Vagina (tissue), 2 donors: ENCODE measurements at regions not wholly inside any gene's neighbourhood (a gene's known extent, or its start where the extent isn't known, plus 50 kb on each side); places are given as distances from the start of the nearest gene placed in this dataset.
A peak's percentile ranks its signal among the peaks of the same experiment; 100 is the strongest.

Source experiments
- DNase-seq, 2 donors: peaks; one replicate each; pipeline ENCODE4 v3.0.0-alpha.2; 2017; ENCODE audit errors: extremely low spot score in 2 of 2
- H3K27ac ChIP-seq: fragments of 200-600 bp; sonication (generic); one replicate; pipeline ENCODE4 v1.5.1; 2019
- H3K27me3 ChIP-seq: fragments of 200-600 bp; sonication (generic); one replicate; pipeline ENCODE4 v1.5.1; 2019
- H3K36me3 ChIP-seq, 2 donors: fragments of 200-600 bp; sonication (generic); one replicate each; pipeline ENCODE4 v1.5.1; 2017 to 2019
- H3K4me1 ChIP-seq: fragments of 200-600 bp; sonication (generic); one replicate; pipeline ENCODE4 v1.5.1; 2019
- H3K4me3 ChIP-seq, 2 donors: fragments of 200-600 bp; sonication (generic); 1 replicate in 1 of 2; 2 replicates in 1 of 2; pipeline ENCODE4 v1.5.1; 2016 to 2019
- H3K9me3 ChIP-seq: fragments of 200-600 bp; sonication (generic); one replicate; pipeline ENCODE4 v1.5.1; 2019
- POLR2A ChIP-seq, 2 donors: fragments of 450-650 bp; IDR thresholded peaks; one replicate each; pipeline ENCODE4 v1.6.1; 2017; ENCODE audit warnings: antibody characterized with exemption in 2 of 2, mild to moderate bottlenecking in 2 of 2, moderate library complexity in 2 of 2
- POLR2AphosphoS5 ChIP-seq, 2 donors: sonication (generic); formaldehyde crosslinking; IDR thresholded peaks; one replicate each; pipeline ENCODE4 v1.9.0; 2017; ENCODE audit warnings: antibody characterized with exemption in 2 of 2, mild to moderate bottlenecking in 2 of 2, low read depth in 1 of 2; ENCODE audit not compliant: insufficient read depth in 1 of 2
- intact Hi-C: fragments of 100-400 bp; cut with DNase I; formaldehyde crosslinking; loops from one replicate; pipeline ENCODE4 v1.15.1; 2023
- TF ChIP-seq, protein P1 (sequence below), 3 experiments: fragments of 450-650 bp in 2 of 3; fragments of 200-600 bp in 1 of 3; sonication (generic) in 1 of 3; IDR thresholded peaks; one replicate each; pipeline ENCODE4 v1.5.1; 2017 to 2019; ENCODE audit warnings: antibody characterized with exemption in 3 of 3, mild to moderate bottlenecking in 2 of 3, moderate library complexity in 2 of 3

DNA sequence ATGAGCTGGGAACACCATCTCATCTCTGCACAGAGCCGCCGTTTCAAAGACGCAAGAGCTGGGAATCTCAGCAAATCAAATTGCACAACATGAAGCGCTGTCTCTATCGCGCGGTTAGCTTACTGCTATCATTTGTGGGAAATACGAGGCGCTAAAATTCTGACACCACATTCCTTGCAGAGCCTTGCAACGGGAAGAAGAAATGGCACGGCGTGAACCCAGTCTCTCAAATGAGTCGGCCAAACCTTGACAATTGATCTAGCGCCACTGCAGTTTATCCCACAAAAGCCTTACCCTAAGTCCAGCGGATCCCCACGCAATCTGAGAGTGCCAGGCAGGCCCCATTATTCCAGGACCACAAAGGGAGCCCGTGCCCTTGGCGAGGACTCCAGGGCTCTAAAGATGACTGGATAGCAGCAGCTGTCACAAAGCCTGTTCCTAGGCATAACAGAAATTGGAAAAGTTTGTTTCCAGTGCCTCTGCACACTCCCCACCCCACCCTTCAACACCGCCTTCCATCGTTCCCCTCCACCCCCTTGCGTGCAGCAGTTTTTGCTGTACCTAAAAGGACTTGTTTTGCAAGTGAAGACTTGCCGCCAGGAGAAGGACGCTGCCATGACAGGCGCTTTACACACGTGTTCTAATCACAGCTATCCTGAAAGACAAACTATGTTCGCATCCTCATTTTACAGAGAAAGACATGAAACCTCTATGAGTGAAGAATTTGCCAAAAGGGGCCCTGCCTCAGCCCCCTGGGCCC is 252.4 kb downstream of the EIPR1 start:
- Histone ChIP-seq H3K4me1 (no peaks in the 10 kb centered on the region), H3K9me3 (no peaks in the 10 kb centered on the region), H3K36me3 (no peaks in the 10 kb centered on the region), H3K27me3 (no peaks in the 10 kb centered on the region), H3K27ac (no peak overlapping the region), H3K4me3 (no peak overlapping the region)
- intact Hi-C loops: loop anchor here (5.0 kb wide), 1 partner anchor 908 kb away; no protein-coding TSS in a partner anchor
- TF ChIP-seq, protein P1, sequence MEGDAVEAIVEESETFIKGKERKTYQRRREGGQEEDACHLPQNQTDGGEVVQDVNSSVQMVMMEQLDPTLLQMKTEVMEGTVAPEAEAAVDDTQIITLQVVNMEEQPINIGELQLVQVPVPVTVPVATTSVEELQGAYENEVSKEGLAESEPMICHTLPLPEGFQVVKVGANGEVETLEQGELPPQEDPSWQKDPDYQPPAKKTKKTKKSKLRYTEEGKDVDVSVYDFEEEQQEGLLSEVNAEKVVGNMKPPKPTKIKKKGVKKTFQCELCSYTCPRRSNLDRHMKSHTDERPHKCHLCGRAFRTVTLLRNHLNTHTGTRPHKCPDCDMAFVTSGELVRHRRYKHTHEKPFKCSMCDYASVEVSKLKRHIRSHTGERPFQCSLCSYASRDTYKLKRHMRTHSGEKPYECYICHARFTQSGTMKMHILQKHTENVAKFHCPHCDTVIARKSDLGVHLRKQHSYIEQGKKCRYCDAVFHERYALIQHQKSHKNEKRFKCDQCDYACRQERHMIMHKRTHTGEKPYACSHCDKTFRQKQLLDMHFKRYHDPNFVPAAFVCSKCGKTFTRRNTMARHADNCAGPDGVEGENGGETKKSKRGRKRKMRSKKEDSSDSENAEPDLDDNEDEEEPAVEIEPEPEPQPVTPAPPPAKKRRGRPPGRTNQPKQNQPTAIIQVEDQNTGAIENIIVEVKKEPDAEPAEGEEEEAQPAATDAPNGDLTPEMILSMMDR (IDR thresholded peaks at IDR 0.05): no peak
- no peak for TF ChIP-seq POLR2AphosphoS5 (IDR thresholded peaks at IDR 0.05; ENCODE audit: insufficient read depth in 1 of 2, low read depth in 1 of 2)
- TF ChIP-seq POLR2A (IDR thresholded peaks at IDR 0.05): no peak
- DNase-seq: no peak

DNA sequence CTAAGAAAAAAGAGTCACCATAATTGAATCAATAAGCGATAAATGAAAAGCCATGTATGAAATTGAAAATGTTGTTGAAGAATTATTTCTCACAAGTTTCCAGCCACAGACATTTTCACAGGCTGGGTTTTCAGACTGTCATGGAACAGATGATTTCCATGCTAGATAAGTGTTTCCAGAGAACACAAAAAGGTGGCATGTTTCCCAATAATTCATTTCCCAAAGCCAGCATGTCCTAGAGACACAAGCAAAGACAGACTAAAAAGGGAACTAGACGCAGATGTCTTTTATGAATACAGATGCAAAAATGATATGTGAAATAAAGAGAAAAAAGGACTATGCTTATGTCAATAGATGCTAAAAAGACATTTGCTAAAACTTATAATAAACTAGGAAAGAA is 255.1 kb downstream of the EIPR1 start:
- Histone ChIP-seq H3K4me3 (no peak overlapping the region), H3K9me3 (no peaks in the 10 kb centered on the region), H3K27me3 (no peaks in the 10 kb centered on the region), H3K27ac (no peak overlapping the region), H3K36me3 (no peaks in the 10 kb centered on the region), H3K4me1 (no peaks in the 10 kb centered on the region)
- TF ChIP-seq POLR2AphosphoS5 (IDR thresholded peaks at IDR 0.05; ENCODE audit: insufficient read depth in 1 of 2, low read depth in 1 of 2) (no peak), POLR2A (IDR thresholded peaks at IDR 0.05) (no peak)
- TF ChIP-seq, protein P1 (IDR thresholded peaks at IDR 0.05): no peak
- intact Hi-C loops: no loop called here
- no peak for DNase-seq

DNA sequence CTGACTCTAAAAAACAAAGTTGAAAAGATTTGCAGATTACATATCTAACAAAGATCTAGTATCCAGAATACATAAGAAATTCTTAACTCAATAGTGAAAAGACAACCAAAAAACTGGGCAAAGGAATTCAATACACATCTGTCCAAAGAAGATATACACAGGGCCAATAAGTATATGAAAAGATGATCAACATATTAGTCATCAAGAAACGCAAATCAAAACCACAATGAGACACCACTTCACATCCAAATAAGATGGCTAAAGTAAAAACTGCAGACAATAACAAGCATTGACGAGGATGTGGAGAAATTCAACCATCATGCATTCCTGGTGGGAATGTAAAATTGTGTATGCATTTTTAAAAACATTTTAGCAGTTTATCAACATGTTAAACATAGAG is 256.0 kb downstream of the EIPR1 start:
- intact Hi-C loops: no loop called here
- H3K4me1 ChIP-seq: no peaks in the 10 kb centered on the region
- no peaks in the 10 kb centered on the region for H3K27me3 ChIP-seq
- no peak for DNase-seq
- no peaks in the 10 kb centered on the region for H3K9me3 ChIP-seq
- no peak overlapping the region for H3K4me3 ChIP-seq
- no peak overlapping the region for H3K27ac ChIP-seq
- no peak for TF ChIP-seq POLR2A (IDR thresholded peaks at IDR 0.05)
- TF ChIP-seq POLR2AphosphoS5 (IDR thresholded peaks at IDR 0.05; ENCODE audit: insufficient read depth in 1 of 2, low read depth in 1 of 2): no peak
- TF ChIP-seq, protein P1 (IDR thresholded peaks at IDR 0.05): no peak
- H3K36me3 ChIP-seq: no peaks in the 10 kb centered on the region

DNA sequence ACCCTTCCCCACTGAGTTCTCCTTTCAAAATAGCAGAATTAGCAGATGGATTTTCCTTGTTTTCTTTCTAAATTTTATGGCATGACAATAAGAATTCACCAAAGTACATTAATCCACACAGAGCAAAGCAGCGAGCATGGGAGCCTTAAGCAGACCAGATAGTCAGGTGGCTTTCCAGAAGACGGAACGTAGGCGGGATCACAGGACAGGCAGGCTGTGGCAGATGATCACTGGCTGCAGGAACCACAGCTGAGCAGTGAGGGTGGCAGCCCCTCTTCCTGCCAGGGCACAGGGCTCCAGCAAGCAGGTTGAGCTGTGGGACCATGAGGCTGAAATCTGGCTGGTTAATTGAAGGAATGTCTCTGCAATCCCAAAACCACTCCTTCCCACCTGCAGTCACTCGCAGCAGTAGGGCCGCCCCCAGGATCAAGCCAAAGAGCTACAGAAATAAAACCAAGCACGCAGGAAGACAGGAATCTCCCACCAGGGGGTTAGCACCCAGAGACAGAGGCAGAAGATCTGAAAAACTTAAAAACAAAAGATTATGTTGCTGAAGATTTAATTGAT is 259.9 kb downstream of the EIPR1 start:
- Histone ChIP-seq H3K27ac (no peak overlapping the region), H3K9me3 (no peaks in the 10 kb centered on the region), H3K4me3 (no peak overlapping the region), H3K27me3 (no peaks in the 10 kb centered on the region), H3K4me1 (no peaks in the 10 kb centered on the region), H3K36me3 (no peaks in the 10 kb centered on the region)
- no peak for TF ChIP-seq POLR2AphosphoS5 (IDR thresholded peaks at IDR 0.05; ENCODE audit: insufficient read depth in 1 of 2, low read depth in 1 of 2)
- TF ChIP-seq, protein P1 (IDR thresholded peaks at IDR 0.05): no peak
- TF ChIP-seq POLR2A (IDR thresholded peaks at IDR 0.05): no peak
- intact Hi-C loops: no loop called here
- peak in 1 of 2 donors; percentile 34 for DNase-seq

DNA sequence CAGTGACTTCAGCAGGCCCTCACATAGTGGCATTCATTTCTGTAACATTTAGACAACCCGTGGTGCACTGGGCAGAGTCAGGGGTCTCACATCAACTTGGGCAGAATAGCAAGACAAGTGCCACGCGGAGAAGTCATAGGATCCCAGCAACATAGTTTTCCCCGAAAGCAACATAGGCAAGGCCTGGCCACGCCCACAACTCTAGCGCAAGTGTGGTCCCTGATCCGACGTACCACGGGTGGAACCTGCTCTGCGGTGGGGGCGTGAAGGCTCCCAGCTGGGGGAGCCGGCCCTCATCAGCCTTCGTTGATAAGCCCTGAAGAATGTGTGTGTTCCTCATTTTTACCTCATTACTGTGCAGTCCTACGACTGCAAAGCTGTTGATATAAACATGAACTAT is 261.2 kb downstream of the EIPR1 start:
- Histone ChIP-seq H3K27me3 (no peaks in the 10 kb centered on the region), H3K9me3 (no peaks in the 10 kb centered on the region), H3K27ac (no peak overlapping the region), H3K4me3 (no peak overlapping the region), H3K36me3 (no peaks in the 10 kb centered on the region), H3K4me1 (no peaks in the 10 kb centered on the region)
- DNase-seq: peak in 1 of 2 donors; percentile 65
- intact Hi-C loops: no loop called here
- TF ChIP-seq POLR2AphosphoS5 (IDR thresholded peaks at IDR 0.05; ENCODE audit: insufficient read depth in 1 of 2, low read depth in 1 of 2) (no peak), POLR2A (IDR thresholded peaks at IDR 0.05) (no peak)
- TF ChIP-seq, protein P1 (IDR thresholded peaks at IDR 0.05): no peak
